HG03571 (cell line): ENCODE measurements at regions not wholly inside any gene's neighbourhood (a gene's known extent, or its start where the extent isn't known, plus 50 kb on each side); places are given as distances from the start of the nearest gene placed in this dataset.

Source experiments
- ATAC-seq: cut with Tn5 transposase; IDR thresholded peaks from one replicate; pipeline ENCODE4 v1.9.1; 2021; ENCODE audit not compliant: unreplicated experiment

DNA sequence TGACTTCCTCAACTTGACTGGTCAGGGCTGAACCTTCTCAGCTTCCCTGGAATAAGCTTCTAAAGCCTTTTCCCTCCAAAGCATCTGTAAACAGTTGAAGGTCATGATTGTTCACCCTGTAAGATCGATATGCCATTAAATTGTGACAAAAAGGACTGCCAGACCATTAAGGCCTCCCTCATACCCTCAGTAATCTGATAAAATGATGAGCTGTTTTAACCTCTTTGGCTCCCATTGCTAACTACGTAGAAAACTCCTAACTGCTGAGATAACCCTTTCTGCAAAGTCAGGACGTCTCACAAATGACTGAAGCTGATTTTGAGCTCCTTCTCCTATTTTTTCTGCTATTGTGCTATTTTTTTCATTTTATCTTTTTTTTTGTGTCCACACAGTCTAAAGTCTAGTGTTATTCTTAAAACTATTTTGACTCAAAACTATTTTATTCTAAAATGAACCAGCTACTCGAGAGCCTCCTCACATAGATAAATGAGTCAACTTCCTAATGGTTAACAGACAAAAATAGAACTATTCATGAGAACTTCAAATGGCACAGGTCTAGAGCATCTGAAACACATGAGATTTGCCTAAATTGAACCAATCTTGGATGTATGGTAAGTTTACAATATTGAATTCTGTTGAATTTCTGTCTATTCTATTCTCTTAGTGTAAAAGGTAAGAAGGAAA is 395.6 kb upstream of the TLE4 start:
- no peak for ATAC-seq

DNA sequence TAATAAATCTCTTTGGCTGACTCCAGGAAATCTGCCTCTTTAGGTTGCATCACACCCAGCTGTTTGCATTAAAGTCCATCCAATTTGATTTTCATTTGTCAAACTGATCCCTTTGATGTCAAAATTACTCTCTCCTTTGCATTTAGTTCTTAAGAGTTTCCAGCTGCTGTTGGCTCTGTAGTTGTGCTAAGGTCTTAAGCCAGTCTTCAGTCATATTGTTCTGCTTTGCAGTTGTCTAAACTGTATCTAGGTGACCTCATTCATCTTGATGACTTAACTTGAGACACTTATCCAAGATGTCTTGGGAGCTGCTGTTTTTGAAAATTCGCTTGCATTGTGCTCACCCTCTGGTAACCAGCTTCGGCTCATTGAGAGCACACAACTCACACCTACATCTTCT is 386.9 kb upstream of the TLE4 start:
- no peak for ATAC-seq

DNA sequence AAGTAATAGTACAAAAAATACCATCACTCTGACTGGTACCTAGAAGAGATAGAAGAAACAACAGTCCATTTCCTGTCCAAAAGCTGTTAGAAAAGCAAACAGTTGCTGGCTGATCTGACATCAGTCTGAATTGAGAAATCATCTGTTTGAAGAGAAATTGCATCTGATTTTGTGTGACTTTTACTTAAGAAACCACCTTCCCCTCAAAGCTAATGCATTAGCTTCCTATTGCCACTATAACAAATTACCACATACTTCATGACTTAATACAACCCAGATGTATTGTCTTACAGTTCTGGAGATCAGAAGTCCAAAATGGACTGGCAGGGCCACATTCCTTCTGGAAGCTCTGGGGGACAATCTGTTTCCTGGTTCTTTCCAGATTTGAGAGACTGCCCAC is 385.9 kb upstream of the TLE4 start:
- no peak for ATAC-seq

DNA sequence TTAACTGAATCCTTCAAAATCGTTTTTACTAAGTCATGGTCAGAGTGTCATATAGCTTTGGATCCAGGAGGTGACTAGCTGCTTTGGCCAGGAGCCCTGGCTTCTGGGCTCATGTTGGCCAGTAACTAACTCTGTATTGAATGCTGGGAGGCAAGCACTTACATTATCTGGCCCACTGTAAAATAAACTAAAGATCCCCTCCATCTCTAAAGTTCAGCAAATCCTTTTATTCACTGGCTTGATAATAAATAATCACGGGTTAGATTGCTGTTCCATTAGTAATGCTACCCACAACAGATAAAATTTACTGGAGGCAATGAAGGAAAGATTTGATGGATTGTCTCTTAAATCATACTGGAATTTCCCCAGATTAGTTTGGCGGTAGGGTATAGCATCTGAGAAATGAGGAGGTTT is 382.2 kb upstream of the TLE4 start:
- ATAC-seq: no peak

DNA sequence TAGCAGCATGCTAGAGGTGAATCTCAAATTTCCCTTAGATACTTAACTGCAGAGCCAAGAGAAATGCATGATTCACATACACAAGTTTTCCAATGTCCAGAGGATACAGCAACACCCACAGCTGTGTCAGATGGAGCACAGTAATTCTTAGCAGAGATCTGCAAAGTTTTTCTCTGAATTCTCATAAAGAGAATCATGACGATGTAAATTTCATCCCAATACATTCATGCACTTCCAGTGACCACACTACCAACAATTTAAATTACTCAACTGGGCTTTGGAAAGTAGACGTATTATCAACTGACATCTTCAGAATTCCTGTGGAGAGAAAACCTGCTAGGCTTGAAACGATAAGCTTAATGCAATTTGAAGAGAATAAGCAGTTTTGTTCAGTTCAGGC is 378.8 kb upstream of the TLE4 start:
- no peak for ATAC-seq

DNA sequence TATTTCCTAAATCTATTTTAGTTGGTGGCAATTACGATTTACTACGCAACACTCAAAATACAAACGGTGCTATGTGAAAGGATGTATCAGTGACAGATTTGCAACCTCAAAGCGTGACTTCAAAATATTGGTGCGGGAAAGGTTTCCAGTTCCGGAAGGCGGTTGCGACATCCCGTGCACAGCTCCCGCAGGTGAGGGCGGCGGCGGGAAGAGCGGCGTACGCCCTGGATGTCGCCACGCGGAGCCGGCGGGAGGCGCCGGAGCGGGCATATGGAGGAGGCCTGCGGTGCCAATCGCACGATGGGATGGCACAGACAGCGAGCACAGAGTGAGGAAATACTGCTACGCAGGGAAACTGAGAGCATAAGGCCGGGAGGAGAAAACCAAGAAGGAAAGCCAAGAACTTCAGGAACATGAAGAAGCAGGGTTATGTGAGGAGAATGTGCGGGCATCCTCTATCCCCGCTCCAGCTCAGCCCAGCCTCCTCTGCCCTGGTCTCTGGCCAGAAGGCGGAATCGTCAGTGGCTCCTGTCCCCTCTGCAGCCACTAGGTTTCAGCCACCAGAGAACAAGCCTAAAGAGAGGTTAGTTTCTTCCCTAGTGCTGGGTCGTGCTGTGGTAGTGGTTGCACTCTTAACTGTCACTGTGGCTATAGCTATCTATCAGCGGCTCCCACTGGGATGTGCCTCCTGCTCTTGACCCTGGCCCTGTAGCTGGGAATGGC is 378.1 kb upstream of the TLE4 start:
- no peak for ATAC-seq

DNA sequence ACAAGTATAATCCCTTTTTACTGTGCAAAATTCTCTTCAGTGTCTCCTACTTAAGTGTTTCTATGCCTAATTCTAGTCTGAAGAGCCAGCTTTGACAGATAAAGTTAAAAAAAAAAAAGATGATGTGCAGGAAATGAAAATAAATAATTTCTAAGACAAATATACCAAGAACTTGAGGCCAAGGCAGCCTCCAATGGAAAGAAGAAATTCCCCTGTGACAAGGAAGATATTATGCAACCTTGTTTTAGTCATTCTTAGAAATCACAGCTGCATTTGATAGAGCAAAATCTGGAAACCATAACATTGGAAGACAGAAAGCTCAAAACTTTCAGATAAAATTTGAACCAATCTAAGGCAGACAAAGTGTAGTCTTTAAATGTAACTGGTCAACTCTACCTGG is 375.9 kb upstream of the TLE4 start:
- no peak for ATAC-seq

DNA sequence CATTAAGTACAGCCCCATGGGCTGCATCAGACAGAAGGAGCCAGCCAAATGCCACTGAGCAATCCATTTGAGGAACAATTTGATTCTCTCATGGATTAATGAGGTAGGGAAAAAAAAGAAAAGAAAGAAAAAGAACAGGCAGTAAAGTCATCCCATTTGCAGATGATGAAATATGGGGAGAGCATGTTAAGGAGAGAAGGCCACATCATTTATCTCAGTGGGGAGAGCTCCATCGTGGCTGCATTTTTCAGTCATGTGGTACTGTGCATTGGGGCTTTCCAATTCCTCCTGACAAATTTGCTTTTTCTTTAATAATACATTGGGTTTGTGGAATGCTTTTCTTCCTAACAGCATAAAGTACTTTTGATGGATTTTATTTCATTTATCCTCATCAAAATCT is 375.2 kb upstream of the TLE4 start:
- no peak for ATAC-seq

DNA sequence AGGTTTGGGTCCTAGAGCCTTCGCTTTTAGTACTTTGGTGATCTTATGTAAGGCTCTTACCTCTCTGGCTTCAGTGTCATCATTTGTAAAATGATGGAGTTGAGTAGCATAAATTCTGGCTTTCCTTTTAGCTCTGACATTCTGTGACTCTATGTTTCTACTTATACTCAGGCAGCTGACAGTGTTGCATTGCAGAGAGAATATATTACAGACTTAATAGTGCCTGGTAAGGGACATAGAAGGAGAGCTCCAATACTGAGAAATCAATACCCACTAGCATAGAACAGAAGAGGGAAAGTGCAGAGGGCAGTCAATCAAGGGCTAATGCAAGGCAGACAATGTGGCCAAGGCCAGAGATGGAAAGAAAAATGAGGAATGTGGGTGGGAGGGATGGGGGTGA is 371.4 kb upstream of the TLE4 start:
- ATAC-seq: no peak

DNA sequence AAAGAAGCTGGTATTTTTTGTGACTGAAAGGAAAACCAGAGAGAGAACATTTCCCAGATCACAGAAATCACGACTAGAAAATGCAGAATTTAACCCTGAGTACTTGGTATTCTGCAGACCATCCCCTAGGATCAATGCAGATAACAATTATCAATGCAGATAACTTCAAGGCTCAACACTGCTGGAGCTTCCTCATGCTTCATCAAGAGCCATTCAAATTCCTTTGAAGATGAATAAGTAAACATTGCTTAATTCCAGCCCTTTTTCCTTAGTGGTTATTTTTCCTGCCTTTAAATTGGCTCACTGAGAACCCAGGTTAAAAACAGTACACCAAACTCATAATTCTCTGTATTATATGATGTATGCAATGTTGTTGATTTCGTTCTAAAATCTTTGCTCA is 370.1 kb upstream of the TLE4 start:
- no peak for ATAC-seq

DNA sequence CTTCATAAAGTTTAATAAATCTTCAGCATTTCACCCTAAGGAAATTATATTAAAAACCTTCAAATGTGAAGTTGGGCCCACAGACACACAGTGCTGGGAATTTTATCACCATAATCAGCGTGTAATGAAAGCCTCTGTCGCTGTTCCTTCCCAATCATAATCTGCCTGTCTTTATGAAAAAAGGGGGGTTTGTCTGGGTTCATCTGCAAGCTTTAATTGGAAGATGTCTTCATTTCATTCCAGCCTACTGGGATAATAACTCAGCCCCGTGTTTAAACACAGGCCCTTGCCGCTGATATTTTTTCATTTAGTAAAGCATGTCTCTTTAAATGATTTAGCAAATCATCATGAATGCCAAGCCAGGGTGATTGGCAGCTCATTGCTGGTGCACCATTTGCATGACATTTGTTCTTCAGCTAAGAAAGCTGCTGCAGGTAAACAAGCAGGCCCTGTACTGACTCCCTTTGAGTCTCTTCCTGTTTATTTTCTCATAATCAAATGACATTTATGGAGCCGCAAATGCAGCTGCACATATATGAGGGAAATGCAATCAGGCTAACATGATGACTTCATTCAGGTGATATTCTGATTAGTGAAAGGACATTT is 362.9 kb upstream of the TLE4 start:
- ATAC-seq: no peak

DNA sequence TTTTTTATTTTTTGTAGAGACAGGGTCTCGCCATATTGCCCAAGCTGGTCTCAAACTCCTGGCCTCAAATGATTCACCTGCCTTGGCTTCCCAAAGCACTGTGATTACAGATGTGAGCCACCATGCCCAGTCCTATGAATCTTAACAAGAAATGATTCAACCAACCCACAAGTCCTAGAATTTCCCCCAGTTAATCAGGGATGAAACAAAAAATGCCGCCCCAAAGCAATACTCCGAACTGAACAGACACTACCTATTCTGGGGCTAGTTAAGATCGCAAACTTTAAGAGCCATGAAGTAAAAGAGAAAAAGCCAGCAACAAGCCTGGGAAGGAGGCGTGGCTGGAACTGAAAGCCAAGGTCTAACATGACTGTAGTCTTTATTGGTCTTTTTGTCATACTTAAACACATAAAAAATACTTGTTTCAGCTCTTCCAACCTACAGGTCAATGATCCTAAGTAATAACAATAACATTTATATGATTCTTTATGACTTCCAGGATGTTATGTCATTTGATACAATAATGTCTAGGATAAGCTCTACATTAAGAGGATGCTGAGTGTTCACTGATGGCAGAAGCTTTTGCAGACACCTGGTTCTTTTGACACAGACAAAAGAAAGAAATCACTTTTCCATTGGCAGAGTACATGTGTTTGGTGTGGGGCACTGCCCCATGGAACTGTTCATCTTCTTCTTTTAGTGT is 361.1 kb upstream of the TLE4 start:
- ATAC-seq: no peak

DNA sequence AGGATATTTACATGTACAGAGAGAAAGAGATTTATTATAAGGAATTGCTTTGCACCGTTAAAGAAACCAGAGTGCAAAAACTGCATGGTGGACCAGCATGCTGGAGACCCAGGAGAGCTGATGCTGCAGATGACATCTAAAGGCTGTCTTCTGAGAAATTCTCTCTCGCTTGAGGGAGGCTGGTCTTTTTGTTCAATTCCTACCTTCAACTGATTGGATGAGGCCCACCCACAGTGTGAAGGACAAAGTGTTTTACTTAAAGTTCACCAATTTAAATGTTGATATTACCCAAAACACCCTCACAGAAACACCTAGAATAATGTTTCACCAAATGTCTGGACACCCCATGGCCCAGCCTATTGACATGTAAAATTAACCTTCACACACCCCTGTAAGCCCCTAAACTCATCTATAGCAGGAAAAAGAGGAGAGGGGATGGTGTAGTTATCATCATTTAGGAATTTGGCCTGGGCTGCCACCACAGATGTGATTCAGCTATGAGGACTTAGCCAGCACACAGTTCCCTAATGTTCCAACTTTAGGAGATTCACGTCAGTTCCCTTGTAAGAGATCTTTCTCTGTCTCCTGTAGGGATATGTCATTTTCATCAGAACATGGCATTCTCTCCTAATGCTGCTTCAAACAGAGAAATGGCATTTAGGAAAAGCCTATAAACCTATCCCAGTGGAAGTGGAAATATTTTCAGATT is 358.2 kb upstream of the TLE4 start:
- no peak for ATAC-seq

DNA sequence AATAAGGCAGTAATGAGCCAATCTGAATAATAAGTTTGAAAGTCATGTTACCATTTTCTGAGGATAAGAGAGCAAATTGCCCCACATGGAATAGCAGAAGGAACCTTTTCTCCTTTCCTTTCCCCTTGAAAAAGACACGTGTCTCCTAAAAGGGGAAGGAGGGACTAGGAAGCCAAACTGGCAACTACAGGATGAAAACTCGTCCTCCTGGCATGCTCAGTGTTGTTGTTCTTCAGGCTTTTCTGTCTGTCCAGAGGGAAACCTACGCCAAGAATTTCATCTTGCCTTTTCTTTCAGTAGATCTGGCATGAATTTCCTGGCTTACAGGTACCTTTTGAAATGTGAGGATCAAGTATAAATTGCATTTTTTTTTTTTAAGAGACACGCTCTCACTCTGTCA is 355.9 kb upstream of the TLE4 start:
- ATAC-seq: no peak

DNA sequence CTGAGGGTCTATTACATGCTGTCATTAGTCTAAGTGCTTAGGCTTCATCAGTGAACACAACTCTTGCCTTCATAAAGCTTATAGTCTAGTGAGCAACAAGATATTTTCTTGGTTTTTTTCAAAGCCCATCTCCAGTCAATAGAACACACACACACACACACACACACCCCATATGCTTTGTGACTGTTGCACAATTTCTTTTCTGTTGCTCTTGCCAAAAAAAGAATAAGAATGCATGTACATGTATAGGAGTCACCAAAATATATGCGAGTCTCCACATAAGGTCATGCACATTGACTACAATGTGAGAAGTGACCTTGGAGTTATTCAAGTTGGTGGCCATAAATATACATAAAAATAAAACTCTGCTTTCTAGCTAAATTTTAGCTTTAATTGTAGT is 351.5 kb upstream of the TLE4 start:
- ATAC-seq: no peak

DNA sequence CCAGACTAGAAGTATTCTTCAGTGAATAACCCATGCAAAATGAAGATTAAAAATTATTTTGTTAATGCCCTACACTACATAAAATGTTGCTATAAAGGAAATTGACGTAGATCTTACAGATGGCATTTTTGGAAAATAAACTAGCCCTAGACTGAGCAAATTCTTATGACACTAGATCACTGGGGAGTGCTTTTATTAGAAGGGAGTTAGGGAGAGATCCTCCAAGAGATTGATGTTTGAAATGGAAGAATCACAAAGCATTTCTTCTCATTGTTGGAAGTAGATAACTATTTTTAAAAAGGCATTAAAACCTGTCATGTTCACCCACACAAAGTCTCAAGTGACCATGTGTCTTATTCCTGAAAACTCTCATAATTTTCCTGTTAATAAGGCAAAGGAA is 351.1 kb upstream of the TLE4 start:
- ATAC-seq: no peak

DNA sequence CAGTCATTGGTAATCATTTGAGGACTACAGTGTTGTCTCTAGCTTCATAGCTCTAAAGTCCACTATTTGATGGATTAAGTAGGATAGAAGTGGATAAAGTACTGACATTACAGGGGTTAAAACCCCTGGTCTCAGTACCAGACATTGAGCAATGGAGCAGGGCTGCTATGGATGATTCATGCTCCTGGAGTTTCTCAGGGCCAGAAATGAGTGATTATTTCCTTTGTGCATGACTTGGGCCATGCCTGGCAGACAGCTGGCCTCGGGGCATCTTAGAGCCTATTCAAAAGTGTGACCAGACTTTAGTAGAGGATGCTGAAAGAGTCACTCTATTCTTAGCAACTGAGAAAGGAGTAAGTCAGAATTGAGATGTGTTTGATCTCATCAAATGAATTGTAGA is 350.7 kb upstream of the TLE4 start:
- ATAC-seq: no peak

DNA sequence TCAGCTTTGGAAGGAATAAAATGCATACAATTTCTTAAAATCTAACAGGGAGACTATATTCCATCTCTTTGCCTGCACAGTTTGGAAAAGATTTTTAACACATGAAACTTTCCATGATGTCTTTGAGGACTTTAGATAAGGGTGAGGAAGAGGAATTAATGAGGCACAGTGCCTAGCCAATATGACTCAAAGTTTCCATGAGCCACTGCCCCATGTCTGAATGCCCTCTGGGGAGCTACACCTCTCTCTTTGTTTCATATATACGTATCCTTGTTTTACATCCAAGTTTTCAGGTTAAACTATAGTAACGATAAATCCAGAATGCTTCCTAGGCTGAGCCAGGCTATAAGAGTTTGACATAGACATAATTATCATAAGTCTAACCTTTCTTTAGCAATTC is 349.3 kb upstream of the TLE4 start:
- ATAC-seq: no peak

DNA sequence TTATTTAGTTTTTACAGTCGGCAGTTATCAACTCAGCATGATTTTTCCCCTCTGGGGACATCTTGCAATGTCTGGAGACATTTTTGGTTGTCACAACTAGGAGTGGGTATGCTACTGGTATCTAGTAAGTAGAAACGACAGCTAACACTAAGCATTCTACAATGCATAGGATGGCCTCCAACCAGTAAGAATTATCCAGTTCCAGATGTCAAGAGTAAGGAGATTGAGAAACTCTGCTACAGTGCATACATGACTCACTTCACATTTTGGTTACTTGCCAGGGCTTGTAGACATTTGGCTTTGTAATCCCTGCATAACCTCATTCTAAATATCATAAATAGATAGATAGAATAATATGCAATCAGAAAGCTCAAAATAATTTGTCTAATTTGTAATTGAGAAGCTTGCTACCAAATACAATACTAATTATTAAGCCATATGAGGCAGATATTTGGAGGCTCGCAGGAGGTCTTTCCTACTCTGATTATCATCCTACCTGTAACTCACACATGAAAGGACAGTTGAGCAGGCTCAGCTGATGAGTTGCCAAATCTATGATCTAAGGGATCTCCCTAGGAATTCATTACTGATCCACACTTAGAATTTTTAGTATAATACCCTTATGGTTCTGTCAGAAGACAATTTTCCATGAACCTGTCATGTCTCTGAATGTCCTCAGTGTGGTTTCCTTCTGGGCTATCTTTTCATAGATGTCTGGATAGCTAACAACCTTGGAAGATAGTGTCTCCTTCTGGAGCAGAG is 346.9 kb upstream of the TLE4 start:
- no peak for ATAC-seq

DNA sequence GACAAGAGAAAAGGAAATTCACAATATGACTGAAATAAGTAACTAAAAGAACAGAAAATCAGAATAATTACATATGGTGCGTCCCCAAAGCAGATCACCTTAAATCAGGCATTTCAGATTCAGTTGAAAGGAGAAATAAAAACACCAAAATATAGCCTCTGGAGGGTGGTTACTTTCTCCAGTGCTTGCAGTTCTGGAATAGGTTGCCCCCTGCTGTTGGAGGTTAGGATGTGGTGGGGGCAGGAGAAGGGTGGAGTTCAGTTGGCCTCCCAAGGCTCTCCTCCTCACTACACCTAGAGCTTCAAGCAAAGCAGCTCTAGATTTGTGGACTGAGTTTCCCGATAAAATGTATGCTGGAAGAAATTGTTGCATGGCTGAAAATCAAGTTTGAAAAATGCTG is 338.2 kb upstream of the TLE4 start:
- no peak for ATAC-seq

DNA sequence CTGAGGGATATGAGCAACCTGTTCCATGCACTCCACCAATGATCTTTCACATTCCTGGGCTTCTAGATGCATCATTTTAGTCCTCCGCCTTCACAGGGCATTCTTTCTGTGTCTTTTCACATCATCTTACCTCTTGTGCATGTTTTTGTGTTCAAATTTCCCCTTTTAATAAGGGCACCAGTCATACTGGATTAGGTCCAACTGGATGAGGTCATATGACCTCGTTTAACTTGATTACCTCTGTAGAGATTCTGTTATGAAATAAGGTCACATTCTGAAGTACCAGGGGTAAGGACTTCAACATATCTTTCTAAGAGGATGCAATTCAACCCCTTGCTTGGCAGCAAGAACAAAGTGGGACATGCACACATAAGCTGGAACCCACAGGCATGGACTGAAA is 335.3 kb upstream of the TLE4 start:
- no peak for ATAC-seq
